Progenitor cell of endocrine pancreas (in vitro differentiated cells): ENCODE measurements at regions not wholly inside any gene's neighbourhood (a gene's known extent, or its start where the extent isn't known, plus 50 kb on each side); places are given as distances from the start of the nearest gene placed in this dataset.

Source experiments
- DNase-seq: peaks from one replicate; pipeline ENCODE4 v3.0.0; 2021; ENCODE audit warnings: low spot score; ENCODE audit not compliant: unreplicated experiment
- H3K27ac Mint-ChIP-seq: 2 replicates; pipeline ENCODE4 v1.8.0; 2021; ENCODE audit warnings: mild to moderate bottlenecking, moderate library complexity, mixed read lengths
- H3K27me3 Mint-ChIP-seq: 2 replicates; pipeline ENCODE4 v1.8.0; 2021; ENCODE audit warnings: mixed read lengths
- H3K36me3 Mint-ChIP-seq: 2 replicates; pipeline ENCODE4 v1.8.0; 2022; ENCODE audit warnings: mixed read lengths; ENCODE audit not compliant: insufficient read depth
- H3K4me1 Mint-ChIP-seq: 2 replicates; pipeline ENCODE4 v1.8.0; 2021; ENCODE audit warnings: low read depth, mixed read lengths
- H3K4me3 Mint-ChIP-seq: 2 replicates; pipeline ENCODE4 v1.8.0; 2021; ENCODE audit warnings: low read depth, mild to moderate bottlenecking, moderate library complexity, mixed read lengths
- H3K9me3 Mint-ChIP-seq: 2 replicates; pipeline ENCODE4 v1.8.0; 2021; ENCODE audit warnings: low read depth, mixed read lengths
- CTCF ChIP-seq: fragments of 200-600 bp; sonication (generic); IDR thresholded peaks from one replicate; pipeline ENCODE4 v1.5.0; 2021; ENCODE audit warnings: antibody characterized with exemption, mild to moderate bottlenecking; ENCODE audit not compliant: unreplicated experiment

GRCh38 chr10:78985973-78986818 is 82.6 kb upstream of the ZMIZ1 start:
- TF ChIP-seq CTCF = no peak
- Mint-ChIP-seq H3K4me3 (no peak overlapping the region), H3K36me3 (no peaks in the 10 kb centered on the region), H3K27ac (no peak overlapping the region), H3K27me3 (peaks cover 10% of the 10 kb centered on the region), H3K9me3 (no peaks in the 10 kb centered on the region), H3K4me1 (peaks cover 4% of the 10 kb centered on the region)
- DNase-seq = no peak

- Mint-ChIP-seq H3K36me3 (no peaks in the 10 kb centered on the region), H3K4me1 (peaks cover 4% of the 10 kb centered on the region), H3K27me3 (peaks cover 14% of the 10 kb centered on the region), H3K27ac (no peak overlapping the region), H3K4me3 (no peak overlapping the region), H3K9me3 (no peaks in the 10 kb centered on the region)
- TF ChIP-seq CTCF = no peak
- no peak for DNase-seq
Measured at GRCh38 chr10:78991187-78991586, 77.6 kb upstream of the ZMIZ1 start.

- H3K4me3 Mint-ChIP-seq = no peak overlapping the region
- peaks cover 13% of the 10 kb centered on the region for H3K27me3 Mint-ChIP-seq
- no peak overlapping the region for H3K27ac Mint-ChIP-seq
- H3K36me3 Mint-ChIP-seq = no peaks in the 10 kb centered on the region
- DNase-seq = no peak
- H3K9me3 Mint-ChIP-seq = no peaks in the 10 kb centered on the region
- peaks cover 4% of the 10 kb centered on the region for H3K4me1 Mint-ChIP-seq
- no peak for TF ChIP-seq CTCF
Measured at GRCh38 chr10:78992333-78992732, 76.4 kb upstream of the ZMIZ1 start.

GRCh38 chr10:78993261-78993945 is 75.4 kb upstream of the ZMIZ1 start:
- no peak for DNase-seq
- Mint-ChIP-seq H3K4me3 (no peak overlapping the region), H3K27ac (peak overlapping the region; percentile 69), H3K4me1 (peaks cover 3% of the 10 kb centered on the region), H3K36me3 (no peaks in the 10 kb centered on the region), H3K9me3 (no peaks in the 10 kb centered on the region), H3K27me3 (peaks cover 11% of the 10 kb centered on the region)
- no peak for TF ChIP-seq CTCF

GRCh38 chr10:78995987-78996791 is 72.6 kb upstream of the ZMIZ1 start:
- Mint-ChIP-seq H3K36me3 (no peaks in the 10 kb centered on the region), H3K4me3 (no peak overlapping the region), H3K4me1 (no peaks in the 10 kb centered on the region), H3K9me3 (no peaks in the 10 kb centered on the region), H3K27me3 (peaks cover 22% of the 10 kb centered on the region), H3K27ac (no peak overlapping the region)
- no peak for TF ChIP-seq CTCF
- DNase-seq = no peak
